OCI-LY7 (cell line): ENCODE measurements at regions not wholly inside any gene's neighbourhood (a gene's known extent, or its start where the extent isn't known, plus 50 kb on each side); places are given as distances from the start of the nearest gene placed in this dataset.

Source experiments
- BruUV-seq: library from RNA; stranded (reverse); fragments of 400-500 nt; replicated peaks from 2 replicates; lab custom pipeline; 2021; lab: Mats Ljungman, UMichigan
- CTCF ChIA-PET: fragments of 300-600 bp; sonication (Branson Sonifier 250); formaldehyde crosslinking; loops from one replicate; lab custom pipeline; 2022; ENCODE audit warnings: antibody characterized with exemption; ENCODE audit not compliant: unreplicated experiment; lab: Charles Lee
- POLR2A ChIA-PET: fragments of 300-600 bp; sonication (Branson Sonifier 250); formaldehyde crosslinking; loops from one replicate; lab custom pipeline; 2022; ENCODE audit warnings: antibody characterized with exemption; lab: Charles Lee
- DNase-seq: peaks from one replicate; pipeline ENCODE4 v3.0.0-alpha.2; 2015; ENCODE audit warnings: low spot score
- H2AFZ ChIP-seq: fragments of 200-600 bp; sonication (generic), shearing (Covaris generic); 2 replicates; pipeline ENCODE4 v1.6.1; 2014; ENCODE audit warnings: mild to moderate bottlenecking, antibody characterized with exemption, low read length, moderate library complexity
- H3K27ac ChIP-seq: fragments of 200-600 bp; sonication (generic); 2 replicates; pipeline ENCODE4 v1.5.1; 2014; ENCODE audit warnings: mixed run types, low read depth, mild to moderate bottlenecking, moderate library complexity, low read length, inconsistent platforms; ENCODE audit not compliant: poor library complexity, severe bottlenecking
- H3K36me3 ChIP-seq: fragments of 200-600 bp; sonication (generic); 2 replicates; pipeline ENCODE4 v1.6.1; 2014; ENCODE audit warnings: mild to moderate bottlenecking, antibody characterized with exemption, low read length, moderate library complexity, mixed read lengths; ENCODE audit not compliant: insufficient read depth
- H3K4me1 ChIP-seq: fragments of 200-600 bp; sonication (generic); 2 replicates; pipeline ENCODE4 v1.5.1; 2014; ENCODE audit warnings: mild to moderate bottlenecking, low read length; ENCODE audit not compliant: insufficient read depth, poor library complexity, severe bottlenecking
- H3K4me2 ChIP-seq: fragments of 200-600 bp; sonication (generic); 2 replicates; pipeline ENCODE4 v1.6.1; 2014; ENCODE audit warnings: mild to moderate bottlenecking, low read length
- H3K4me3 ChIP-seq: fragments of 200-600 bp; sonication (generic); 2 replicates; pipeline ENCODE4 v1.5.1; 2014; ENCODE audit warnings: mild to moderate bottlenecking, low read depth, low read length; ENCODE audit not compliant: poor library complexity, severe bottlenecking
- H3K79me2 ChIP-seq: fragments of 200-600 bp; sonication (generic); 2 replicates; pipeline ENCODE4 v1.6.1; 2016; ENCODE audit warnings: low read depth, mild to moderate bottlenecking, low read length, moderate library complexity, mixed read lengths; ENCODE audit not compliant: insufficient read depth
- H3K9me2 ChIP-seq: fragments of 200-600 bp; sonication (generic); 2 replicates; pipeline ENCODE4 v1.6.1; 2016; ENCODE audit warnings: mild to moderate bottlenecking, low read length, mixed read lengths; ENCODE audit not compliant: insufficient read depth
- H3K9me3 ChIP-seq: fragments of 200-600 bp; sonication (generic); 2 replicates; pipeline ENCODE4 v1.6.1; 2014; ENCODE audit warnings: mild to moderate bottlenecking, mixed run types, low read length, mixed read lengths
- H4K20me1 ChIP-seq: fragments of 200-600 bp; sonication (generic); 2 replicates; pipeline ENCODE4 v1.6.1; 2014; ENCODE audit warnings: mild to moderate bottlenecking, antibody characterized with exemption, low read length, moderate library complexity, mixed read lengths; ENCODE audit not compliant: insufficient read depth
- EZH2phosphoT487 ChIP-seq: fragments of 200-600 bp; sonication (generic); IDR thresholded peaks from 2 replicates; pipeline ENCODE4 v1.6.1; 2018; ENCODE audit warnings: low read depth, borderline replicate concordance, mild to moderate bottlenecking, mixed run types, antibody characterized with exemption, low read length, moderate library complexity, mixed read lengths
- intact Hi-C: fragments of 100-400 bp; cut with micrococcal nuclease; formaldehyde crosslinking; loops from one replicate; pipeline ENCODE4 v1.10.0; 2022; ENCODE audit not compliant: unreplicated experiment
- TF ChIP-seq, protein P1 (sequence below): fragments of 200-600 bp; sonication (generic); conservative IDR thresholded peaks from 2 replicates; pipeline ENCODE4 v1.5.1; 2014; ENCODE audit warnings: mild to moderate bottlenecking, antibody characterized with exemption, low read length, moderate library complexity, mixed read lengths

GRCh38 chr7:81014266-81014665 lies 95.4 kb upstream of the SEMA3C start:
- intact Hi-C loops = no loop called here
- Histone ChIP-seq H4K20me1 (no peaks in the 10 kb centered on the region), H3K9me3 (0 out of 2 replicates have a peak, but pooled peaks cover 4% of the 10 kb centered on the region), H3K4me3 (no peak overlapping the region), H3K36me3 (no peaks in the 10 kb centered on the region), H2AFZ (no peak overlapping the region), H3K79me2 (no peaks in the 10 kb centered on the region), H3K27ac (no peak overlapping the region), H3K4me1 (no peaks in the 10 kb centered on the region), H3K9me2 (no peaks in the 10 kb centered on the region), H3K4me2 (no peak overlapping the region)
- BruUV-seq = no TSS peak
- no peak for TF ChIP-seq EZH2phosphoT487
- TF ChIP-seq, protein P1, sequence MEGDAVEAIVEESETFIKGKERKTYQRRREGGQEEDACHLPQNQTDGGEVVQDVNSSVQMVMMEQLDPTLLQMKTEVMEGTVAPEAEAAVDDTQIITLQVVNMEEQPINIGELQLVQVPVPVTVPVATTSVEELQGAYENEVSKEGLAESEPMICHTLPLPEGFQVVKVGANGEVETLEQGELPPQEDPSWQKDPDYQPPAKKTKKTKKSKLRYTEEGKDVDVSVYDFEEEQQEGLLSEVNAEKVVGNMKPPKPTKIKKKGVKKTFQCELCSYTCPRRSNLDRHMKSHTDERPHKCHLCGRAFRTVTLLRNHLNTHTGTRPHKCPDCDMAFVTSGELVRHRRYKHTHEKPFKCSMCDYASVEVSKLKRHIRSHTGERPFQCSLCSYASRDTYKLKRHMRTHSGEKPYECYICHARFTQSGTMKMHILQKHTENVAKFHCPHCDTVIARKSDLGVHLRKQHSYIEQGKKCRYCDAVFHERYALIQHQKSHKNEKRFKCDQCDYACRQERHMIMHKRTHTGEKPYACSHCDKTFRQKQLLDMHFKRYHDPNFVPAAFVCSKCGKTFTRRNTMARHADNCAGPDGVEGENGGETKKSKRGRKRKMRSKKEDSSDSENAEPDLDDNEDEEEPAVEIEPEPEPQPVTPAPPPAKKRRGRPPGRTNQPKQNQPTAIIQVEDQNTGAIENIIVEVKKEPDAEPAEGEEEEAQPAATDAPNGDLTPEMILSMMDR = no peak
- POLR2A ChIA-PET = no interaction called here
- DNase-seq = no peak
- CTCF ChIA-PET = no interaction called here

DNA sequence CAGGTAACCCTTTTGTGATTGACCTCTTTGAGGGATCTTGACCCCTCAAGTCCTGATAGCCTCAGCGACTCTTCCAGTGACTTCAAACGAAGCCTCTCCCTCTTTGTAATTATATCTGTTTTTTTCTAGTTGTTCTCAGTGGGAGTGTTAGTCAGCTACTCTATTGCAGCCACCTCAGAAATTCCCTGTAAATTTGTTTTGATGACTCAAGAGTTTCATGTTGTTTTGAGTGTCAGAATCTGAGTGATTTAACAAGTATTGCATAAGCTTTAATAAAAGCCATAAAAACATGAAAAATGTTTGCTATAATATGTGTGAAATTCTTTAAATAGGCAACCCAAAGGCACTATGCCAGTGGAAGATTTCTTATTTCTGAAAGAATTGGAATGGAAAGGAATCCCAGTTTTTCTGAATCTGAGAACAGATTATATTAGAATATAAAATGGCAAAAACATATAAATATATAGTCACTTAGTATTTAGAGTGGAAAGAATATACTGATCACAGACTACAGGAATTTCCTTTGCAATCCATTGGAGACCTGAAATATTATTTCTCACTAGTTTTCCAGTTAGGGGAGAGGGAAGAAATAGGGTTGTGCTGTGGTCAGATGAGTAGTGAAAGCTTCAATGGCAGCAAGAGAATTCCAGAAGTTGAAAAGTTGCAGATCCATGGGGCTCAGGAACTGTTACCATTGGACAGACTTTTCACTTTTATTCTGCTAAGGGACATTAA lies 94.4 kb upstream of the SEMA3C start:
- DNase-seq = no peak
- CTCF ChIA-PET = no interaction called here
- Histone ChIP-seq H3K4me2 (no peak overlapping the region), H3K9me3 (0 out of 2 replicates have a peak, but pooled peaks cover 4% of the 10 kb centered on the region), H3K36me3 (no peaks in the 10 kb centered on the region), H4K20me1 (no peaks in the 10 kb centered on the region), H3K9me2 (no peaks in the 10 kb centered on the region), H3K79me2 (no peaks in the 10 kb centered on the region), H3K27ac (no peak overlapping the region), H3K4me3 (no peak overlapping the region), H2AFZ (no peak overlapping the region), H3K4me1 (no peaks in the 10 kb centered on the region)
- intact Hi-C loops = no loop called here
- POLR2A ChIA-PET = no interaction called here
- TF ChIP-seq, protein P1 = no peak
- no peak for TF ChIP-seq EZH2phosphoT487
- BruUV-seq = no TSS peak

DNA sequence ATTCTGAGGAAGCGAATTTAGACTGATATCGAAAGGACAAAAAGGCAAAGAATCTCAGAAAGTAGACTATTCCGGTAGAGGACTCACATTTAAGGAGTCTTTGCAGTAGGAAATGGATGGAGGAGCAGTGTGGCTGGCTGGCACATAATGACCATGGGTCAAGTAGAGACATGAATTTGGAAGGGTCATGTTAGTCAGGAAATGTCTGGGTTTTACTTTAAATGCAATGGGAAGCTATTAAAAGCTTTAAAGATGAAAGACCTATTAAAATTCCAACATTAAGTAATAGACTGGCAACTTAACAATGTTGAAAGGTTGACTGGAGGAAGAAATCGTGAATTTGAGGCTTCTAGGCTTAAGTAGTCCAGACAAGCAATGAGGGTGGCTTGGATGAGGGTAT lies 90.0 kb upstream of the SEMA3C start:
- Histone ChIP-seq H3K4me3 (no peak overlapping the region), H3K79me2 (no peaks in the 10 kb centered on the region), H3K36me3 (no peaks in the 10 kb centered on the region), H3K4me2 (no peak overlapping the region), H3K27ac (no peak overlapping the region), H3K4me1 (no peaks in the 10 kb centered on the region), H3K9me2 (no peaks in the 10 kb centered on the region), H2AFZ (no peak overlapping the region), H4K20me1 (no peaks in the 10 kb centered on the region), H3K9me3 (no peaks in the 10 kb centered on the region)
- DNase-seq = no peak
- intact Hi-C loops = no loop called here
- BruUV-seq = no TSS peak
- ChIA-PET CTCF (no interaction called here), POLR2A (no interaction called here)
- TF ChIP-seq, protein P1 = no peak
- TF ChIP-seq EZH2phosphoT487 = no peak
